A549 (cell line): ENCODE measurements at regions not wholly inside any gene's neighbourhood (a gene's known extent, or its start where the extent isn't known, plus 50 kb on each side); places are given as distances from the start of the nearest gene placed in this dataset.
A peak's percentile ranks its signal among the peaks of the same experiment; 100 is the strongest.

ENCODE experiments used
- ATAC-seq, 2 experiments: fragments of 200-7000 bp in 1 of 2; fragments of >200 bp in 1 of 2; cut with Nextera tagmentation in 1 of 2; cut with Tn5 transposase in 1 of 2; 3 replicates each; pipeline versions ENCODE4 v1.8.0 to v1.9.1; 2018 to 2020; ENCODE audit warnings: mild to moderate bottlenecking in 1 of 2, moderate library complexity in 1 of 2
- CTCF ChIA-PET: fragments of 300-600 bp; sonication (Branson Sonifier 250); formaldehyde crosslinking; extraction: SDS; loops from one replicate; lab custom pipeline; 2021; ENCODE audit warnings: antibody characterized with exemption, inconsistent platforms; lab: Yijun Ruan, JAX
- POLR2A ChIA-PET: fragments of 350-600 bp; formaldehyde crosslinking; extraction: SDS; loops from one replicate; lab custom pipeline; 2021; ENCODE audit warnings: antibody characterized with exemption, inconsistent platforms; lab: Yijun Ruan, JAX
- DNase-seq, 2 experiments: peaks; one replicate each; pipeline versions ENCODE4 v3.0.0 to v3.0.0-alpha.2; 2011 to 2016; ENCODE audit warnings: low read depth in 1 of 2, low spot score in 1 of 2
- FAIRE-seq: peaks from 2 replicates; lab custom pipeline; 2011; peaks lifted over from hg19 to GRCh38; lab: Jason Lieb, UNC
- H3K27ac ChIP-seq, 2 experiments: fragments of >200 bp; sonication (Bioruptor Twin); formaldehyde crosslinking; 3 replicates each; pipeline ENCODE4 v1.5.1; 2016 to 2017
- H3K4me1 ChIP-seq: fragments of >200 bp; sonication (Bioruptor Twin); formaldehyde crosslinking; 3 replicates; pipeline ENCODE4 v1.6.1; 2016
- H3K4me2 ChIP-seq: fragments of >200 bp; sonication (Bioruptor Twin); formaldehyde crosslinking; 3 replicates; pipeline ENCODE4 v1.6.1; 2016
- H3K4me3 ChIP-seq: fragments of >200 bp; sonication (Bioruptor Twin); formaldehyde crosslinking; 3 replicates; pipeline ENCODE4 v1.5.1; 2016
- H3K9me3 ChIP-seq: fragments of >200 bp; sonication (Bioruptor Twin); formaldehyde crosslinking; 3 replicates; pipeline ENCODE4 v1.6.1; 2016
- ATOH8 ChIP-seq: fragments of 250-450 bp; sonication (Bioruptor Pico); IDR thresholded peaks from 2 replicates; pipeline ENCODE4 v1.5.0; 2020; ENCODE audit warnings: low read depth, mild to moderate bottlenecking, moderate library complexity
- CBX2 ChIP-seq: fragments of 200-600 bp; sonication (generic); IDR thresholded peaks from 2 replicates; pipeline ENCODE4 v1.6.1; 2016; ENCODE audit warnings: low read depth, mild to moderate bottlenecking, borderline replicate concordance
- CBX8 ChIP-seq: fragments of 200-600 bp; sonication (generic); IDR thresholded peaks from 2 replicates; pipeline ENCODE4 v1.6.1; 2016
- CHD4 ChIP-seq: fragments of 200-600 bp; sonication (generic); IDR thresholded peaks from 2 replicates; pipeline ENCODE4 v1.6.1; 2016; ENCODE audit warnings: antibody characterized with exemption, mild to moderate bottlenecking, borderline replicate concordance
- CTCF ChIP-seq: fragments of >200 bp; sonication (Bioruptor Twin); formaldehyde crosslinking; IDR thresholded peaks from 3 replicates; pipeline ENCODE4 v1.5.1; 2016
- EP300 ChIP-seq, 2 experiments: fragments of >200 bp; sonication (Bioruptor Twin); formaldehyde crosslinking; IDR thresholded peaks; 2 replicates in 1 of 2; 3 replicates in 1 of 2; pipeline ENCODE4 v1.6.1; 2016 to 2017
- ESRRA ChIP-seq: fragments of 150-350 bp; IDR thresholded peaks from 2 replicates; pipeline ENCODE4 v1.6.1; 2014; ENCODE audit warnings: mild to moderate bottlenecking, low read length, borderline replicate concordance
- FOXS1 ChIP-seq: fragments of 250-450 bp; sonication (Bioruptor Pico); IDR thresholded peaks from 2 replicates; pipeline ENCODE4 v1.5.0; 2020; ENCODE audit warnings: mild to moderate bottlenecking, moderate library complexity
- HEYL ChIP-seq: fragments of 250-450 bp; sonication (Bioruptor Pico); IDR thresholded peaks from 2 replicates; pipeline ENCODE4 v1.8.0; 2021; ENCODE audit warnings: mild to moderate bottlenecking, moderate library complexity
- HMGXB4 ChIP-seq: fragments of 250-450 bp; sonication (Bioruptor Pico); IDR thresholded peaks from 2 replicates; pipeline ENCODE4 v1.5.0; 2021; ENCODE audit warnings: mild to moderate bottlenecking, moderate library complexity, borderline replicate concordance
- HOXA7 ChIP-seq: fragments of 250-450 bp; sonication (Bioruptor Pico); IDR thresholded peaks from 2 replicates; pipeline ENCODE4 v1.5.0; 2020; ENCODE audit warnings: mild to moderate bottlenecking, moderate library complexity
- HOXB13 ChIP-seq: fragments of 250-450 bp; sonication (Bioruptor Pico); IDR thresholded peaks from 2 replicates; pipeline ENCODE4 v1.5.0; 2020; ENCODE audit warnings: low read depth, mild to moderate bottlenecking, moderate library complexity
- JUN ChIP-seq, 2 experiments: fragments of >200 bp; sonication (Bioruptor Twin); formaldehyde crosslinking; IDR thresholded peaks; 2 replicates in 1 of 2; 3 replicates in 1 of 2; pipeline ENCODE4 v1.6.1; 2016 to 2017
- KDM5A ChIP-seq: fragments of 200-600 bp; sonication (generic); IDR thresholded peaks from 2 replicates; pipeline ENCODE4 v1.6.1; 2016; ENCODE audit warnings: antibody characterized with exemption, mild to moderate bottlenecking
- MAZ ChIP-seq: fragments of 150-350 bp; IDR thresholded peaks from 2 replicates; pipeline ENCODE4 v1.6.1; 2014; ENCODE audit warnings: antibody characterized with exemption, low read depth, low read length, borderline replicate concordance
- NFE2L2 ChIP-seq: fragments of 150-350 bp; conservative IDR thresholded peaks from 2 replicates; pipeline ENCODE4 v1.6.1; 2014; ENCODE audit warnings: low read length
- NPAS2 ChIP-seq: fragments of 250-450 bp; sonication (Bioruptor Pico); IDR thresholded peaks from 2 replicates; pipeline ENCODE4 v1.8.0; 2022; ENCODE audit warnings: mild to moderate bottlenecking, moderate library complexity, borderline replicate concordance
- PHF8 ChIP-seq: fragments of 200-600 bp; sonication (generic); IDR thresholded peaks from 2 replicates; pipeline ENCODE4 v1.6.1; 2016; ENCODE audit warnings: low read depth, mild to moderate bottlenecking, antibody characterized with exemption, moderate library complexity, borderline replicate concordance
- POLR2AphosphoS2 ChIP-seq: conservative IDR thresholded peaks from 2 replicates; pipeline ENCODE4 v1.6.1; 2012; ENCODE audit warnings: low read length, improper control_type of control experiment, inconsistent platforms
- RAD21 ChIP-seq, 2 experiments: fragments of >200 bp in 1 of 2; sonication (Bioruptor Twin) in 1 of 2; formaldehyde crosslinking in 1 of 2; IDR thresholded peaks in 1 of 2; conservative IDR thresholded peaks in 1 of 2; 2 replicates in 1 of 2; 3 replicates in 1 of 2; pipeline ENCODE4 v1.6.1; 2012 to 2018; ENCODE audit warnings: inconsistent platforms in 1 of 2
- RARB ChIP-seq: fragments of 250-450 bp; sonication (Bioruptor Pico); IDR thresholded peaks from 2 replicates; pipeline ENCODE4 v1.8.0; 2021; ENCODE audit warnings: mild to moderate bottlenecking, moderate library complexity
- RFX5 ChIP-seq: fragments of 450-650 bp; IDR thresholded peaks from 2 replicates; pipeline ENCODE4 v1.7.1; 2014; ENCODE audit warnings: antibody characterized with exemption, mild to moderate bottlenecking, moderate library complexity
- RNF2 ChIP-seq: fragments of 200-600 bp; sonication (generic); IDR thresholded peaks from 2 replicates; pipeline ENCODE4 v1.6.1; 2016; ENCODE audit warnings: low read depth, mild to moderate bottlenecking, antibody characterized with exemption, moderate library complexity, borderline replicate concordance
- SMC3 ChIP-seq: fragments of >200 bp; sonication (Bioruptor Twin); formaldehyde crosslinking; IDR thresholded peaks from 3 replicates; pipeline ENCODE4 v1.6.1; 2018; ENCODE audit warnings: inconsistent platforms
- SREBF2 ChIP-seq: fragments of 450-650 bp; IDR thresholded peaks from 2 replicates; pipeline ENCODE4 v1.6.1; 2014; ENCODE audit warnings: mild to moderate bottlenecking, moderate library complexity
- TP53 ChIP-seq: fragments of 250-450 bp; sonication (Bioruptor Pico); IDR thresholded peaks from 2 replicates; pipeline ENCODE4 v1.5.0; 2021; ENCODE audit warnings: mild to moderate bottlenecking, moderate library complexity
- ZNF302 ChIP-seq: fragments of 250-450 bp; sonication (Bioruptor Pico); IDR thresholded peaks from 2 replicates; pipeline ENCODE4 v1.9.0; 2021; ENCODE audit warnings: inconsistent platforms, mild to moderate bottlenecking, moderate library complexity
- ZSCAN20 ChIP-seq: fragments of 250-450 bp; sonication (Bioruptor Pico); IDR thresholded peaks from 2 replicates; pipeline ENCODE4 v1.8.0; 2022; ENCODE audit warnings: mild to moderate bottlenecking, moderate library complexity
- WGBS: methylation state at CpG from one replicate; pipeline ENCODE4 v1.1.6; 2017; ENCODE audit errors: missing lambda C conversion rate; 5-methylcytosine and 5-hydroxymethylcytosine counted together

- no peak overlapping the region for H3K4me3 ChIP-seq
- no peak for FAIRE-seq
- 22% methylated on average over 1 of the region's 1 CpG for WGBS
- H3K9me3 ChIP-seq: no peaks in the 10 kb centered on the region
- POLR2A ChIA-PET: no interaction called here
- TF ChIP-seq KDM5A (no peak), CTCF (no peak), HOXA7 (CRISPR knock-in tag) (no peak), NPAS2 (CRISPR knock-in tag) (no peak), JUN (IDR thresholded peaks at IDR 0.05) (no peak), CBX8 (no peak), POLR2AphosphoS2 (no peak), HOXB13 (no peak), ATOH8 (no peak), HEYL (CRISPR knock-in tag) (no peak), ESRRA (no peak)
- TF ChIP-seq, all 56 proteins: peak for 0
- CTCF ChIA-PET: interaction anchor here (0.6 kb wide), 1 partner anchor 1305 kb away, joined by 3 read pairs; no protein-coding TSS in a partner anchor
- H3K27ac ChIP-seq: no peak overlapping the region
- DNase-seq (no peak), ATAC-seq (no peak)
- no peaks in the 10 kb centered on the region for H3K4me1 ChIP-seq
- H3K4me2 ChIP-seq: no peak overlapping the region
These were observed 495.8 kb downstream of the METTL4 start for GRCh38 chr18:2075499-2075898.

GRCh38 chr18:2082676-2083075, 488.6 kb downstream of the METTL4 start:
- no peaks in the 10 kb centered on the region for H3K4me1 ChIP-seq
- no peak for TF ChIP-seq MAZ
- no peak for TF ChIP-seq ZSCAN20 (CRISPR knock-in tag)
- TF ChIP-seq POLR2AphosphoS2: no peak
- TF ChIP-seq HEYL (CRISPR knock-in tag): no peak
- TF ChIP-seq ESRRA: no peak
- no peak for TF ChIP-seq RNF2
- no peak for TF ChIP-seq PHF8
- no peak for DNase-seq
- no peak for FAIRE-seq
- no peak overlapping the region for H3K4me3 ChIP-seq
- no peak overlapping the region for H3K27ac ChIP-seq
- ChIA-PET POLR2A (no interaction called here), CTCF (no interaction called here)
- WGBS: 10% methylated on average over 1 of the region's 1 CpG
- no peak overlapping the region for H3K4me2 ChIP-seq
- H3K9me3 ChIP-seq: no peaks in the 10 kb centered on the region
- ATAC-seq: no peak

GRCh38 chr18:2083691-2084090, 487.6 kb downstream of the METTL4 start:
- no peaks in the 10 kb centered on the region for H3K9me3 ChIP-seq
- ChIA-PET POLR2A (no interaction called here), CTCF (no interaction called here)
- 11% methylated on average over 3 of the region's 3 CpGs for WGBS
- no peak overlapping the region for H3K27ac ChIP-seq
- H3K4me2 ChIP-seq: no peak overlapping the region
- no peak for FAIRE-seq
- peak in 1 of 2 experiments; percentile 40; a peak in 1 of 6 replicates for ATAC-seq
- no peak overlapping the region for H3K4me3 ChIP-seq
- H3K4me1 ChIP-seq: no peaks in the 10 kb centered on the region
- no peak for TF ChIP-seq RNF2
- TF ChIP-seq RAD21 (conservative IDR thresholded peaks at IDR 0.05 in 1 of 2, IDR thresholded peaks at IDR 0.05 in 1 of 2): peak in 1 of 2 experiments; percentile 46; a peak in 2 of 5 replicates
- DNase-seq: peak in 1 of 2 experiments; percentile 19

GRCh38 chr18:2086439-2086838, 484.9 kb downstream of the METTL4 start:
- no peak overlapping the region for H3K4me3 ChIP-seq
- H3K9me3 ChIP-seq: no peaks in the 10 kb centered on the region
- ATAC-seq (no peak), FAIRE-seq (no peak), DNase-seq (no peak)
- POLR2A ChIA-PET: no interaction called here
- no peaks in the 10 kb centered on the region for H3K4me1 ChIP-seq
- H3K4me2 ChIP-seq: no peak overlapping the region
- H3K27ac ChIP-seq: no peak overlapping the region
- CTCF ChIA-PET: interaction anchor here (0.6 to 1.0 kb wide), 2 partner anchors 48 to 423 kb away, joined by 3 to 4 read pairs; no protein-coding TSS in a partner anchor
- TF ChIP-seq EP300 (IDR thresholded peaks at IDR 0.05): no peak
- no peak for TF ChIP-seq FOXS1 (CRISPR knock-in tag)
- no peak for TF ChIP-seq NFE2L2
- TF ChIP-seq ZNF302 (CRISPR knock-in tag): no peak
- no peak for TF ChIP-seq CBX2
- no peak for TF ChIP-seq RFX5
- TF ChIP-seq PHF8: no peak
- TF ChIP-seq TP53: no peak
- no peak for TF ChIP-seq NPAS2 (CRISPR knock-in tag)
- TF ChIP-seq SREBF2: no peak
- TF ChIP-seq RAD21 (conservative IDR thresholded peaks at IDR 0.05 in 1 of 2, IDR thresholded peaks at IDR 0.05 in 1 of 2): no peak
- no peak for TF ChIP-seq RARB (CRISPR knock-in tag)
- TF ChIP-seq SMC3: no peak
- TF ChIP-seq CHD4: no peak
- no peak for TF ChIP-seq HMGXB4
